ENCODE measurements at regions not wholly inside any gene's neighbourhood (a gene's known extent, or its start where the extent isn't known, plus 50 kb on each side); places are given as distances from the start of the nearest gene placed in this dataset.

DNA sequence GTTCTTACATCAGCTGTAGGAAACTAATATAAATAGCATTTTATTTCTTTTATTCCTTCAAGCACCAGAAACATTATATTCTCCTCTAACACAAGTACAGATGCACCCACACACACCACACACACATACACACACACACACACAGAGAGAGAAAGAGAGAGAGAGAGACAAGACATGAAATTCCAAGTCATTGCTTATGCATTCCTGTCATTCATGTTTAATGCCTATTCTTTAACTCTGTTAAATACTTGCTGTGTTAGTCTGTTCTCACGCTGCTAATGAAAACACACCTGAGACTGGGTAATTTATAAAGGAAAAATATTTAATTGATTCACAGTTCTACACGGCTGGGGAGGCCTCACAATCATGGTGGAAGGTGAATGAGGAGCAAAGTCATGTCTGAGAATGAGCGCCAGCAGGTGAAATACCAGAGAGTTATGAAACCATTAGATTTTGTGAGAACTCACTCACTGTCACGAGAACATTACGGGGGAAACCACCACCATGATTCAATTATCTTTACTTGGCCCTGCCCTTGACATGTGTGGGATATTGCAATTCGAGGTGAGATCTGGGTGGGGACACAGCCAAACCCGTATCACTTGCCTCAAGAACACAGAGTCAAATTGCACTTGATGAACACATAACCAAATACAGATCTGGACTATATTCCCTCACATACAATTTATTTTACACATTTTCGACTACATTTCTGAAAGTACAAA, 1058.1 kb upstream of the TMPRSS15 start:
- TF ChIP-seq, protein P1, sequence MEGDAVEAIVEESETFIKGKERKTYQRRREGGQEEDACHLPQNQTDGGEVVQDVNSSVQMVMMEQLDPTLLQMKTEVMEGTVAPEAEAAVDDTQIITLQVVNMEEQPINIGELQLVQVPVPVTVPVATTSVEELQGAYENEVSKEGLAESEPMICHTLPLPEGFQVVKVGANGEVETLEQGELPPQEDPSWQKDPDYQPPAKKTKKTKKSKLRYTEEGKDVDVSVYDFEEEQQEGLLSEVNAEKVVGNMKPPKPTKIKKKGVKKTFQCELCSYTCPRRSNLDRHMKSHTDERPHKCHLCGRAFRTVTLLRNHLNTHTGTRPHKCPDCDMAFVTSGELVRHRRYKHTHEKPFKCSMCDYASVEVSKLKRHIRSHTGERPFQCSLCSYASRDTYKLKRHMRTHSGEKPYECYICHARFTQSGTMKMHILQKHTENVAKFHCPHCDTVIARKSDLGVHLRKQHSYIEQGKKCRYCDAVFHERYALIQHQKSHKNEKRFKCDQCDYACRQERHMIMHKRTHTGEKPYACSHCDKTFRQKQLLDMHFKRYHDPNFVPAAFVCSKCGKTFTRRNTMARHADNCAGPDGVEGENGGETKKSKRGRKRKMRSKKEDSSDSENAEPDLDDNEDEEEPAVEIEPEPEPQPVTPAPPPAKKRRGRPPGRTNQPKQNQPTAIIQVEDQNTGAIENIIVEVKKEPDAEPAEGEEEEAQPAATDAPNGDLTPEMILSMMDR (IDR thresholded peaks at IDR 0.05 in 4 of 5, conservative IDR thresholded peaks at IDR 0.05 in 1 of 5), result no peak
- no peak for TF ChIP-seq POLR2A (IDR thresholded peaks at IDR 0.05)

Data from gastrocnemius medialis (tissue), 4 donors.